ENCODE measurements at regions not wholly inside any gene's neighbourhood (a gene's known extent, or its start where the extent isn't known, plus 50 kb on each side); places are given as distances from the start of the nearest gene placed in this dataset.

GRCh38 chr18:10377956-10378355 lies 76.5 kb upstream of the APCDD1 start:
- Histone ChIP-seq H3K79me2 (ENCODE audit: insufficient read depth, low read length) (no peaks in the 10 kb centered on the region), H2AFZ (ENCODE audit: low read length) (no peak overlapping the region), H3K27me3 (ENCODE audit: insufficient read depth, low read length) (peaks cover 9% of the 10 kb centered on the region), H3K27ac (ENCODE audit: low read depth, low read length) (peak overlapping the region; percentile 65), H3K9me3 (ENCODE audit: low read depth, low read length) (no peaks in the 10 kb centered on the region), H3K36me3 (ENCODE audit: insufficient read depth, low read length) (no peaks in the 10 kb centered on the region), H4K20me1 (ENCODE audit: insufficient read depth, low read length) (no peaks in the 10 kb centered on the region), H3K4me3 (ENCODE audit: insufficient read depth, low read length) (no peak overlapping the region), H3K4me2 (ENCODE audit: insufficient read depth, low read length) (peak overlapping the region; percentile 25), H3K4me1 (ENCODE audit: insufficient read depth, low read length) (peaks cover 33% of the 10 kb centered on the region)
- no peak for DNase-seq (ENCODE audit: insufficient read length, low spot score, missing footprints)
- TF ChIP-seq, protein P1, sequence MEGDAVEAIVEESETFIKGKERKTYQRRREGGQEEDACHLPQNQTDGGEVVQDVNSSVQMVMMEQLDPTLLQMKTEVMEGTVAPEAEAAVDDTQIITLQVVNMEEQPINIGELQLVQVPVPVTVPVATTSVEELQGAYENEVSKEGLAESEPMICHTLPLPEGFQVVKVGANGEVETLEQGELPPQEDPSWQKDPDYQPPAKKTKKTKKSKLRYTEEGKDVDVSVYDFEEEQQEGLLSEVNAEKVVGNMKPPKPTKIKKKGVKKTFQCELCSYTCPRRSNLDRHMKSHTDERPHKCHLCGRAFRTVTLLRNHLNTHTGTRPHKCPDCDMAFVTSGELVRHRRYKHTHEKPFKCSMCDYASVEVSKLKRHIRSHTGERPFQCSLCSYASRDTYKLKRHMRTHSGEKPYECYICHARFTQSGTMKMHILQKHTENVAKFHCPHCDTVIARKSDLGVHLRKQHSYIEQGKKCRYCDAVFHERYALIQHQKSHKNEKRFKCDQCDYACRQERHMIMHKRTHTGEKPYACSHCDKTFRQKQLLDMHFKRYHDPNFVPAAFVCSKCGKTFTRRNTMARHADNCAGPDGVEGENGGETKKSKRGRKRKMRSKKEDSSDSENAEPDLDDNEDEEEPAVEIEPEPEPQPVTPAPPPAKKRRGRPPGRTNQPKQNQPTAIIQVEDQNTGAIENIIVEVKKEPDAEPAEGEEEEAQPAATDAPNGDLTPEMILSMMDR (IDR thresholded peaks at IDR 0.05; ENCODE audit: extremely low read depth, low read depth, low read length), result no peak

- Histone ChIP-seq H3K9me3 (ENCODE audit: low read depth, low read length) (no peaks in the 10 kb centered on the region), H3K36me3 (ENCODE audit: insufficient read depth, low read length) (no peaks in the 10 kb centered on the region), H3K4me1 (ENCODE audit: insufficient read depth, low read length) (peaks cover 33% of the 10 kb centered on the region), H2AFZ (ENCODE audit: low read length) (no peak overlapping the region), H3K4me2 (ENCODE audit: insufficient read depth, low read length) (peak overlapping the region; percentile 44), H4K20me1 (ENCODE audit: insufficient read depth, low read length) (no peaks in the 10 kb centered on the region), H3K79me2 (ENCODE audit: insufficient read depth, low read length) (no peaks in the 10 kb centered on the region), H3K27me3 (ENCODE audit: insufficient read depth, low read length) (peaks cover 9% of the 10 kb centered on the region), H3K27ac (ENCODE audit: low read depth, low read length) (peak overlapping the region; percentile 47), H3K4me3 (ENCODE audit: insufficient read depth, low read length) (no peak overlapping the region)
- TF ChIP-seq, protein P1 (IDR thresholded peaks at IDR 0.05; ENCODE audit: extremely low read depth, low read depth, low read length), result no peak
- peak; percentile 86 for DNase-seq (ENCODE audit: insufficient read length, low spot score, missing footprints)
Observed at GRCh38 chr18:10378688-10379420, 75.6 kb upstream of the APCDD1 start.

GRCh38 chr18:10379522-10379921 lies 74.9 kb upstream of the APCDD1 start:
- Histone ChIP-seq H3K79me2 (ENCODE audit: insufficient read depth, low read length) (no peaks in the 10 kb centered on the region), H3K4me1 (ENCODE audit: insufficient read depth, low read length) (peaks cover 33% of the 10 kb centered on the region), H4K20me1 (ENCODE audit: insufficient read depth, low read length) (no peaks in the 10 kb centered on the region), H2AFZ (ENCODE audit: low read length) (no peak overlapping the region), H3K4me2 (ENCODE audit: insufficient read depth, low read length) (peak overlapping the region; percentile 44), H3K27ac (ENCODE audit: low read depth, low read length) (peak overlapping the region; percentile 47), H3K9me3 (ENCODE audit: low read depth, low read length) (no peaks in the 10 kb centered on the region), H3K36me3 (ENCODE audit: insufficient read depth, low read length) (no peaks in the 10 kb centered on the region), H3K4me3 (ENCODE audit: insufficient read depth, low read length) (no peak overlapping the region), H3K27me3 (ENCODE audit: insufficient read depth, low read length) (peaks cover 5% of the 10 kb centered on the region)
- TF ChIP-seq, protein P1 (IDR thresholded peaks at IDR 0.05; ENCODE audit: extremely low read depth, low read depth, low read length), result no peak
- no peak for DNase-seq (ENCODE audit: insufficient read length, low spot score, missing footprints)

GRCh38 chr18:10381516-10381915 lies 72.9 kb upstream of the APCDD1 start:
- TF ChIP-seq, protein P1 (IDR thresholded peaks at IDR 0.05; ENCODE audit: extremely low read depth, low read depth, low read length), result no peak
- Histone ChIP-seq H3K27me3 (ENCODE audit: insufficient read depth, low read length) (no peaks in the 10 kb centered on the region), H3K9me3 (ENCODE audit: low read depth, low read length) (no peaks in the 10 kb centered on the region), H3K79me2 (ENCODE audit: insufficient read depth, low read length) (no peaks in the 10 kb centered on the region), H3K36me3 (ENCODE audit: insufficient read depth, low read length) (no peaks in the 10 kb centered on the region), H3K4me1 (ENCODE audit: insufficient read depth, low read length) (peaks cover 32% of the 10 kb centered on the region), H3K4me2 (ENCODE audit: insufficient read depth, low read length) (no peak overlapping the region), H3K27ac (ENCODE audit: low read depth, low read length) (no peak overlapping the region), H2AFZ (ENCODE audit: low read length) (no peak overlapping the region), H4K20me1 (ENCODE audit: insufficient read depth, low read length) (no peaks in the 10 kb centered on the region), H3K4me3 (ENCODE audit: insufficient read depth, low read length) (no peak overlapping the region)
- DNase-seq (ENCODE audit: insufficient read length, low spot score, missing footprints), result no peak

All from osteoblast (primary cell).